Karpas-422 (cell line): ENCODE measurements at regions not wholly inside any gene's neighbourhood (a gene's known extent, or its start where the extent isn't known, plus 50 kb on each side); places are given as distances from the start of the nearest gene placed in this dataset.

ENCODE experiments used
- DNase-seq: peaks from one replicate; pipeline ENCODE4 v3.0.0-alpha.2; 2015
- H2AFZ ChIP-seq: fragments of 200-600 bp; sonication (generic); 2 replicates; pipeline ENCODE4 v1.6.1; 2014; ENCODE audit warnings: antibody characterized with exemption, low read length, mixed read lengths
- H3K27ac ChIP-seq: fragments of 200-600 bp; sonication (generic); 2 replicates; pipeline ENCODE4 v1.5.1; 2014; ENCODE audit warnings: mild to moderate bottlenecking, low read length, moderate library complexity
- H3K27me3 ChIP-seq: fragments of 200-600 bp; sonication (generic); 2 replicates; pipeline ENCODE4 v1.6.1; 2014; ENCODE audit warnings: low read length, mixed read lengths
- H3K36me3 ChIP-seq: fragments of 200-600 bp; sonication (generic); 2 replicates; pipeline ENCODE4 v1.6.1; 2014; ENCODE audit warnings: low read length, mixed read lengths; ENCODE audit not compliant: insufficient read depth
- H3K4me1 ChIP-seq: fragments of 200-600 bp; sonication (generic); 2 replicates; pipeline ENCODE4 v1.6.1; 2014; ENCODE audit warnings: mild to moderate bottlenecking, low read length, mixed read lengths
- H3K4me2 ChIP-seq: fragments of 200-600 bp; sonication (generic); 2 replicates; pipeline ENCODE4 v1.6.1; 2014; ENCODE audit warnings: low read length, low read depth, mild to moderate bottlenecking; ENCODE audit not compliant: poor library complexity, severe bottlenecking
- H3K4me3 ChIP-seq: fragments of 200-600 bp; sonication (generic); 2 replicates; pipeline ENCODE4 v1.5.1; 2014; ENCODE audit warnings: mild to moderate bottlenecking, antibody characterized with exemption, low read length, mixed read lengths
- H3K79me2 ChIP-seq: fragments of 200-600 bp; sonication (generic); 2 replicates; pipeline ENCODE4 v1.6.1; 2014; ENCODE audit warnings: mild to moderate bottlenecking, low read length, mixed read lengths
- H3K9ac ChIP-seq: fragments of 200-600 bp; sonication (generic); 2 replicates; pipeline ENCODE4 v1.6.0; 2014; ENCODE audit warnings: low read length
- H3K9me2 ChIP-seq: fragments of 200-600 bp; sonication (generic), shearing (Covaris generic); replicated peaks from 2 replicates; pipeline ENCODE4 v1.6.0; 2014; ENCODE audit warnings: mild to moderate bottlenecking, low read length, moderate library complexity; ENCODE audit not compliant: insufficient read depth
- H3K9me3 ChIP-seq: fragments of 300-700, 200-600 bp; sonication (generic); 2 replicates; pipeline ENCODE4 v1.6.1; 2014; ENCODE audit warnings: low read length, mixed read lengths
- H4K20me1 ChIP-seq: fragments of 200-600 bp; sonication (generic); 2 replicates; pipeline ENCODE4 v1.6.1; 2014; ENCODE audit warnings: mild to moderate bottlenecking, antibody characterized with exemption, low read length, low read depth; ENCODE audit not compliant: insufficient read depth

GRCh38 chr1:208709981-208710380, 465.8 kb upstream of the PLXNA2 start:
- Histone ChIP-seq H3K4me3 (no peak overlapping the region), H3K36me3 (no peaks in the 10 kb centered on the region), H3K4me2 (no peak overlapping the region)

DNA sequence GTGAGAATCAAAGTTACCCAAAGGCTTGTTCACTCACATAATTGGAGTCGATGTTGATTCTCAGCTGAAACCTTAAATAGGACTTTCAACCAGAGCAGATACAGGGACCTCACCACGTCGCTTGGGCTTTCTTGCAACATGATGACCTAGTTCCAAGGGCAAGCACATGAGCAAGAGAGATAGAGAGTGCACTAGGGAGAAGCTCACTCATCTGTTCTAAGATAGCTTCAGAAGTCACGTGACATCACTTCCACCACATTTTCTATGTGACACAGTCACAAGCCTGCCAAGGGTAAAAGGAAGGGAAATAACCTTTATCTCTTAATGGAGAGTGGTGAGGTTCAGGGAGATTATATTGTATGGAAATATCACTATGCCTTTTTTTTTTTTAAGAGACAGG, 470.1 kb upstream of the PLXNA2 start:
- Histone ChIP-seq H3K36me3 (no peaks in the 10 kb centered on the region), H3K79me2 (no peaks in the 10 kb centered on the region), H3K9me3 (no peaks in the 10 kb centered on the region), H3K4me3 (no peak overlapping the region), H3K27me3 (no peaks in the 10 kb centered on the region), H2AFZ (no peak overlapping the region), H3K27ac (no peak overlapping the region), H3K4me1 (no peaks in the 10 kb centered on the region), H3K9ac (no peak overlapping the region), H3K4me2 (no peak overlapping the region), H3K9me2 (no peaks in the 10 kb centered on the region), H4K20me1 (no peaks in the 10 kb centered on the region)
- no peak for DNase-seq

More at GRCh38 chr1:208709981-208710380, 465.8 kb upstream of the PLXNA2 start:
- Histone ChIP-seq H3K9me2 (no peaks in the 10 kb centered on the region), H3K79me2 (no peaks in the 10 kb centered on the region), H3K4me1 (no peaks in the 10 kb centered on the region), H2AFZ (no peak overlapping the region), H3K27ac (no peak overlapping the region), H4K20me1 (no peaks in the 10 kb centered on the region), H3K27me3 (no peaks in the 10 kb centered on the region), H3K9ac (no peak overlapping the region), H3K9me3 (no peaks in the 10 kb centered on the region)
- no peak for DNase-seq

- Histone ChIP-seq H3K79me2 (no peaks in the 10 kb centered on the region), H3K9ac (no peak overlapping the region), H3K4me3 (no peak overlapping the region), H2AFZ (no peak overlapping the region), H3K9me3 (peaks cover 2% of the 10 kb centered on the region; the same call in 1 of the 2 replicates), H4K20me1 (no peaks in the 10 kb centered on the region), H3K4me1 (no peaks in the 10 kb centered on the region), H3K36me3 (no peaks in the 10 kb centered on the region), H3K4me2 (no peak overlapping the region), H3K27me3 (no peaks in the 10 kb centered on the region), H3K9me2 (no peaks in the 10 kb centered on the region), H3K27ac (no peak overlapping the region)
- DNase-seq: no peak
These were observed 473.3 kb upstream of the PLXNA2 start for GRCh38 chr1:208717525-208717924.

- H2AFZ ChIP-seq: no peak overlapping the region
- no peaks in the 10 kb centered on the region for H3K36me3 ChIP-seq
- H3K79me2 ChIP-seq: no peaks in the 10 kb centered on the region
- H3K27me3 ChIP-seq: no peaks in the 10 kb centered on the region
- H3K4me1 ChIP-seq: no peaks in the 10 kb centered on the region
- H3K9ac ChIP-seq: no peak overlapping the region
- no peak overlapping the region for H3K4me2 ChIP-seq
- H3K9me3 ChIP-seq: peaks cover 3% of the 10 kb centered on the region; the same call in 1 of the 2 replicates
- H3K27ac ChIP-seq: no peak overlapping the region
- no peak overlapping the region for H3K4me3 ChIP-seq
- no peaks in the 10 kb centered on the region for H3K9me2 ChIP-seq
- no peak for DNase-seq
- no peaks in the 10 kb centered on the region for H4K20me1 ChIP-seq
These were observed 478.4 kb upstream of the PLXNA2 start for GRCh38 chr1:208722592-208722991.

GRCh38 chr1:208724079-208724478, 479.9 kb upstream of the PLXNA2 start:
- Histone ChIP-seq H4K20me1 (no peaks in the 10 kb centered on the region), H3K9me3 (peaks cover 3% of the 10 kb centered on the region; the same call in 1 of the 2 replicates), H2AFZ (no peak overlapping the region), H3K36me3 (no peaks in the 10 kb centered on the region), H3K9me2 (no peaks in the 10 kb centered on the region), H3K27me3 (no peaks in the 10 kb centered on the region), H3K4me3 (no peak overlapping the region), H3K4me1 (no peaks in the 10 kb centered on the region), H3K9ac (no peak overlapping the region), H3K4me2 (no peak overlapping the region), H3K27ac (no peak overlapping the region), H3K79me2 (no peaks in the 10 kb centered on the region)
- DNase-seq: no peak

DNA sequence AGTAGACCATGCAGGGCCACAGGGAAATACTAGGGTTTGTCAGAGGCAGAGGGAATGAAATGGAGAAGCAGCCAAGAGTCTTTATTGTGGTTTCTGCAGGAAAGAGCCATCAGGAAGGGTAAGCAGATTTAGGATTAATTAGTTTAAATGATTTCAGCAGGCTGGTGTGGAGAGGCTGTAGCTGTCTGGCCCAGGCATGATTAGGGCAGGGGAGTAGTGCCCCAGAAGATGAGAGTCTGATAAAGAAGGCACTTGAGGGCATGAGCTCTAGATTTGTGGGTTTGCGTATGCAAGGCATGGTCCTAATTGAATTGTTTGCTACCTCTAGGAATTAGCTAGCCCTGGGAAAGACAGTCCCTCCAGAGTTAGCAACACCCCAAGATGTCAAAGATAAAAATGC, 484.6 kb upstream of the PLXNA2 start:
- Histone ChIP-seq H3K4me3 (no peak overlapping the region), H3K9ac (no peak overlapping the region), H3K4me1 (no peaks in the 10 kb centered on the region), H3K27ac (no peak overlapping the region), H3K9me2 (no peaks in the 10 kb centered on the region), H3K4me2 (no peak overlapping the region), H3K27me3 (no peaks in the 10 kb centered on the region), H4K20me1 (no peaks in the 10 kb centered on the region), H3K9me3 (no peaks in the 10 kb centered on the region), H3K79me2 (no peaks in the 10 kb centered on the region), H3K36me3 (no peaks in the 10 kb centered on the region), H2AFZ (no peak overlapping the region)
- DNase-seq: no peak

- no peak overlapping the region for H3K27ac ChIP-seq
- H3K79me2 ChIP-seq: no peaks in the 10 kb centered on the region
- no peaks in the 10 kb centered on the region for H3K36me3 ChIP-seq
- DNase-seq: no peak
- H3K9ac ChIP-seq: no peak overlapping the region
- H3K4me3 ChIP-seq: no peak overlapping the region
- H3K4me2 ChIP-seq: no peak overlapping the region
- H2AFZ ChIP-seq: no peak overlapping the region
- H3K27me3 ChIP-seq: no peaks in the 10 kb centered on the region
- H4K20me1 ChIP-seq: no peaks in the 10 kb centered on the region
- H3K9me2 ChIP-seq: no peaks in the 10 kb centered on the region
- H3K9me3 ChIP-seq: no peaks in the 10 kb centered on the region
- no peaks in the 10 kb centered on the region for H3K4me1 ChIP-seq
These were observed 488.0 kb upstream of the PLXNA2 start for GRCh38 chr1:208731981-208732821.

DNA sequence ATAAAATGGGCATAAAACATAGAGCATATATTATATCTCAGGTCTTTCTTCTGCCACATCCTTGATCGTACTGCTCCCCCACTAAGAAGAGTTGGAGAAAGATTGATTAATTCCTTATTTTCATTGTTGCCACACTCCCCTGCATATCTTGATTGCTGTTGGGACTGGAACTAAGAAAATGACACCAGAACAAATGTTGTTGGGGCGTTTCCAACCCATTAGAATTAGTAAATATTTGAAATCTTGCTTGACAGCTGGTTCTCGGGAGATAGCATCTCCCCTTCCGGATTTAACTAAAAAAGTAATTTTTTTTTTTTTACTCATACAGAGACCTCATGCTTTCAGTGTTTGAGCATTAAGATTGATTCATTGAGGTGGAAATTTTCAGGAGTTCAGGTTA, 493.0 kb upstream of the PLXNA2 start:
- no peaks in the 10 kb centered on the region for H3K79me2 ChIP-seq
- H4K20me1 ChIP-seq: no peaks in the 10 kb centered on the region
- no peak overlapping the region for H3K27ac ChIP-seq
- no peaks in the 10 kb centered on the region for H3K9me2 ChIP-seq
- no peak overlapping the region for H2AFZ ChIP-seq
- no peaks in the 10 kb centered on the region for H3K36me3 ChIP-seq
- H3K9ac ChIP-seq: no peak overlapping the region
- H3K27me3 ChIP-seq: no peaks in the 10 kb centered on the region
- H3K4me3 ChIP-seq: no peak overlapping the region
- H3K9me3 ChIP-seq: no peaks in the 10 kb centered on the region
- no peak overlapping the region for H3K4me2 ChIP-seq
- no peaks in the 10 kb centered on the region for H3K4me1 ChIP-seq
- no peak for DNase-seq
